ENCODE measurements at regions not wholly inside any gene's neighbourhood (a gene's known extent, or its start where the extent isn't known, plus 50 kb on each side); places are given as distances from the start of the nearest gene placed in this dataset.

DNA sequence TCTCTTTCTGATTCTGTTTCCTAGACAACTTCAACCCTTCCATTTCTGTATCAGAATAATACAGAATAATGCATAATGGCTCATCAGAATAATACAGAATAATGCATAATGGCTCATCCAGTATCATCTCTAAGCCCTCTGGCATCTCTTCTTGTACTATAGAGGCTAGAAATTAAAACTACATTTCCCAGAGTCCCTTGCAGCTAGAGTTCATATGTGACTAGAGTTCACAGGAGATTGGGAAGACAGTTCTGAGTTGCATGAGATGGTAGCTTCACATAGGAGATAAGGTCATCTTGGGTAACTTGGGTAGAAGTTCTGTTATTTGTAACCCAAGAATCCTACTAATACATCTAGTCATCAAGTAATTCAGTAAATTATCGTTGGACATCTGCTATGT, 122.9 kb upstream of the NRBF2 start:
- no peak for TF ChIP-seq SIN3A (IDR thresholded peaks at IDR 0.05; ENCODE audit: borderline replicate concordance, insufficient read depth, low read length)
- TF ChIP-seq, protein P1, sequence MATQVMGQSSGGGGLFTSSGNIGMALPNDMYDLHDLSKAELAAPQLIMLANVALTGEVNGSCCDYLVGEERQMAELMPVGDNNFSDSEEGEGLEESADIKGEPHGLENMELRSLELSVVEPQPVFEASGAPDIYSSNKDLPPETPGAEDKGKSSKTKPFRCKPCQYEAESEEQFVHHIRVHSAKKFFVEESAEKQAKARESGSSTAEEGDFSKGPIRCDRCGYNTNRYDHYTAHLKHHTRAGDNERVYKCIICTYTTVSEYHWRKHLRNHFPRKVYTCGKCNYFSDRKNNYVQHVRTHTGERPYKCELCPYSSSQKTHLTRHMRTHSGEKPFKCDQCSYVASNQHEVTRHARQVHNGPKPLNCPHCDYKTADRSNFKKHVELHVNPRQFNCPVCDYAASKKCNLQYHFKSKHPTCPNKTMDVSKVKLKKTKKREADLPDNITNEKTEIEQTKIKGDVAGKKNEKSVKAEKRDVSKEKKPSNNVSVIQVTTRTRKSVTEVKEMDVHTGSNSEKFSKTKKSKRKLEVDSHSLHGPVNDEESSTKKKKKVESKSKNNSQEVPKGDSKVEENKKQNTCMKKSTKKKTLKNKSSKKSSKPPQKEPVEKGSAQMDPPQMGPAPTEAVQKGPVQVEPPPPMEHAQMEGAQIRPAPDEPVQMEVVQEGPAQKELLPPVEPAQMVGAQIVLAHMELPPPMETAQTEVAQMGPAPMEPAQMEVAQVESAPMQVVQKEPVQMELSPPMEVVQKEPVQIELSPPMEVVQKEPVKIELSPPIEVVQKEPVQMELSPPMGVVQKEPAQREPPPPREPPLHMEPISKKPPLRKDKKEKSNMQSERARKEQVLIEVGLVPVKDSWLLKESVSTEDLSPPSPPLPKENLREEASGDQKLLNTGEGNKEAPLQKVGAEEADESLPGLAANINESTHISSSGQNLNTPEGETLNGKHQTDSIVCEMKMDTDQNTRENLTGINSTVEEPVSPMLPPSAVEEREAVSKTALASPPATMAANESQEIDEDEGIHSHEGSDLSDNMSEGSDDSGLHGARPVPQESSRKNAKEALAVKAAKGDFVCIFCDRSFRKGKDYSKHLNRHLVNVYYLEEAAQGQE (IDR thresholded peaks at IDR 0.05; ENCODE audit: insufficient read depth in 1 of 2, low read depth in 2 of 2, low read length in 2 of 2), result no peak
- TF ChIP-seq TAF1 (IDR thresholded peaks at IDR 0.05; ENCODE audit: borderline replicate concordance, insufficient read depth, low read length), result no peak
- TF ChIP-seq POLR2AphosphoS5 (IDR thresholded peaks at IDR 0.05; ENCODE audit: low read depth, low read length), result no peak

Measured in PFSK-1 (cell line).